ENCODE measurements at regions not wholly inside any gene's neighbourhood (a gene's known extent, or its start where the extent isn't known, plus 50 kb on each side); places are given as distances from the start of the nearest gene placed in this dataset.
A peak's percentile ranks its signal among the peaks of the same experiment; 100 is the strongest.

DNA sequence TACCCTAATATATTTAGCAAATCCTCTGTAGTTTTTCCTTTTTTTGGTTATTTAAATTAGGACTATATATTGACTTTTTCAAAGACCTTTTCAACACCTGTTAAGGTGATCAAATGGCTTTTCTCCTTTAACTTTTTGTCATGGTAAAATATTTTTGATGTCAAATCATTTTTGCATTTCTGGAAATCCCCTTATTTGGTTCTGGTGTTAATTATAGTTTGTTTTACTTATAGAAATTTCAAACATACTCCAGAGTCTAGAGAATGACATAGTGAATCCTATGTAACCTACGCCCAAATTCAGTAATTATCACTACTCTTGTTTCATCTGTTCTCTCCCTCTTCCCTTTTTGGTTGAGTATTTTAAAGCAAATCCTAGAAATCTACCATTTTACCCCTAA is 121.3 kb upstream of the TBL1XR1 start:
- DNase-seq = no peak
- no peaks in the 10 kb centered on the region for H3K9me3 ChIP-seq (replicated peaks)
- H3K36me3 ChIP-seq = no peaks in the 10 kb centered on the region
- H3K4me1 ChIP-seq = no peaks in the 10 kb centered on the region; the same call in 1 of the 2 replicates
- no peak overlapping the region for H3K4me3 ChIP-seq
- no peak overlapping the region for H3K27ac ChIP-seq
- no peaks in the 10 kb centered on the region for H3K27me3 ChIP-seq

DNA sequence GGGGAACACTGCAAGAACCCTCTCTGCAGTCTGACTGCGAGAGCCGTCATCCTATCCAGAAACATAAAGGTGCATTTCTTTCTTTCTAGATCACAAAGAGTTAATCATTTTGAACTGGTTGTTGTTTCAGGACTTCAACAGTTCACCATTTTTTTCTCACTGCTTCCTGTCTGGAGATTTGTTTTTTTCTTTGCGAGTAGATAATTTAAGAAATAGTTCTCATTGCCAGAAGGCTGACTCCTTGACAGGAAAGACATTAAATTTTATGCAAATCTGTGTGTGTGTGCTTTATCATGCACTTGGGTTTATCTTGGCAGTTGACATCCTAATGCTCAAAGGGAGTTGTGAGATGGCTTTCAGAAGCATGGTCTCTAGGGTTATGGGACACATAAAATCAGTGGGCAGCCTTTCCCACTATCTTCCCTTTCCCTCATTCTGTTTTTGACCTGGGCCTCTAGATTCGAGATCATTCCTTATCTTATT is 123.5 kb upstream of the TBL1XR1 start:
- Histone ChIP-seq H3K27me3 (no peaks in the 10 kb centered on the region), H3K4me1 (no peaks in the 10 kb centered on the region; the same call in 1 of the 2 replicates), H3K27ac (no peak overlapping the region)

DNA sequence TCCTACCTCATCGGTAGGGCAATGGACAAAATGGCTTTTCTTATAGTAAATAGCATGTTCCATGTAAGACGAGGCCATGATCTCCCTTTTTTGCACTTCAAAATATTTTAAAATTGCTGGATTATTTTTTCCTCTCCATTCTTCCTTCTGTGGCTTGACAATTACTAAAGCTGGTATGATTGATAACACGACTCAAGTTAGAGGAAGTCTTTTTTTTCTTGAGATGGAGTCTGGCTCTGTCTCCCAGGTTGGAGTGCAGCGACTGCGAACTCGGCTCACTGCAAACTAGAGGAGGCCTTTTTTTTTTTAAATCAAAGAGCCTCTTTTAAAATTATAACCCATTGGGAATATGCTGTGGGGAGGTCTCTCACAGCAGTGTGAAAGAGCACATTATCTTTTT is 124.5 kb upstream of the TBL1XR1 start:
- DNase-seq = no peak
- Histone ChIP-seq H3K4me3 (no peak overlapping the region), H3K4me1 (no peaks in the 10 kb centered on the region; the same call in 1 of the 2 replicates), H3K27ac (no peak overlapping the region), H3K9me3 (replicated peaks) (no peaks in the 10 kb centered on the region), H3K27me3 (no peaks in the 10 kb centered on the region), H3K36me3 (no peaks in the 10 kb centered on the region)

More for the DNA sequence above, 123.5 kb upstream of the TBL1XR1 start:
- Histone ChIP-seq H3K4me3 (no peak overlapping the region), H3K9me3 (replicated peaks) (no peaks in the 10 kb centered on the region), H3K36me3 (no peaks in the 10 kb centered on the region)
- DNase-seq = no peak

- Histone ChIP-seq H3K4me3 (no peak overlapping the region), H3K27ac (no peak overlapping the region), H3K9me3 (replicated peaks) (no peaks in the 10 kb centered on the region), H3K36me3 (no peaks in the 10 kb centered on the region), H3K4me1 (no peaks in the 10 kb centered on the region; the same call in 1 of the 2 replicates), H3K27me3 (no peaks in the 10 kb centered on the region)
- DNase-seq = no peak
Observed at GRCh38 chr3:177322881-177323280, 125.6 kb upstream of the TBL1XR1 start.

- H3K27ac ChIP-seq = no peak overlapping the region
- no peaks in the 10 kb centered on the region for H3K36me3 ChIP-seq
- peaks cover 22% of the 10 kb centered on the region for H3K4me1 ChIP-seq
- H3K27me3 ChIP-seq = no peaks in the 10 kb centered on the region
- DNase-seq = no peak
- no peaks in the 10 kb centered on the region for H3K9me3 ChIP-seq (replicated peaks)
- no peak overlapping the region for H3K4me3 ChIP-seq
Observed at GRCh38 chr3:177329854-177330253, 132.6 kb upstream of the TBL1XR1 start.

GRCh38 chr3:177330779-177331178 is 133.5 kb upstream of the TBL1XR1 start:
- no peak for DNase-seq
- no peaks in the 10 kb centered on the region for H3K27me3 ChIP-seq
- no peaks in the 10 kb centered on the region for H3K36me3 ChIP-seq
- H3K27ac ChIP-seq = no peak overlapping the region
- no peak overlapping the region for H3K4me3 ChIP-seq
- H3K4me1 ChIP-seq = peaks cover 31% of the 10 kb centered on the region
- no peaks in the 10 kb centered on the region for H3K9me3 ChIP-seq (replicated peaks)

DNA sequence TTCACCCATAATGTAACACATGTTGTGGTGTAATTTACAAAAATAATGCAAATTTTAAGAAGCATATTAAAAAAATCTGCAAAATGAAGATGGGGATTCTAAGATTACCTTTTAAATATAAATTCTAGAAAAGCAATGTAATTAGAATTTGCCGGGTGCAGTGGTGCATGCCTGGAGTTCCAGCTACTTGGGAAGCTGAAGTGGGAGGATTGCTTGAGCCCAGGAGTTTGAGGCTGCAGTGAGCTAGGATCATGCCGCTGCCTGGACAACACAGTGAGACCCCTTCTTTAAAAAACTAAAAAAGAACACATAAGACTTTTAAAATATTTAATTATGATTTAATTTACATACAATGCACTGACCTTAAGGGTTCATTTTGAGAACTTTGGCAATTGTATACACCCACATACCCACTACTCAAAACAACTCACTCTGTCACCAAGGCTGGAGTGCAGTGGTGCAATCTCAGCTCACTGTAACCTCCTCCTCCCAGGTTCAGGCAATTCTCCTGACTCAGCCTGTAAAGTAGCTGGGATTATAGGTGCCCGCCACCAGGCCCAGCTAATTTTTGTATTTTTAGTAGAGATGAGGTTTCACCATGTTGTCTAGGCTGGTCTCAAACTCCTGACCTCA is 134.0 kb upstream of the TBL1XR1 start:
- no peak overlapping the region for H3K4me3 ChIP-seq
- DNase-seq = no peak
- no peaks in the 10 kb centered on the region for H3K27me3 ChIP-seq

GRCh38 chr3:177332955-177333354 is 135.7 kb upstream of the TBL1XR1 start:
- Histone ChIP-seq H3K36me3 (no peaks in the 10 kb centered on the region), H3K4me1 (peaks cover 41% of the 10 kb centered on the region), H3K27me3 (no peaks in the 10 kb centered on the region), H3K9me3 (replicated peaks) (no peaks in the 10 kb centered on the region), H3K4me3 (no peak overlapping the region), H3K27ac (peak overlapping the region; percentile 70; the same call in 1 of the 2 replicates)
- no peak for DNase-seq

More for the DNA sequence above, 134.0 kb upstream of the TBL1XR1 start:
- Histone ChIP-seq H3K27ac (no peak overlapping the region), H3K36me3 (no peaks in the 10 kb centered on the region), H3K4me1 (peaks cover 36% of the 10 kb centered on the region), H3K9me3 (replicated peaks) (no peaks in the 10 kb centered on the region)

DNA sequence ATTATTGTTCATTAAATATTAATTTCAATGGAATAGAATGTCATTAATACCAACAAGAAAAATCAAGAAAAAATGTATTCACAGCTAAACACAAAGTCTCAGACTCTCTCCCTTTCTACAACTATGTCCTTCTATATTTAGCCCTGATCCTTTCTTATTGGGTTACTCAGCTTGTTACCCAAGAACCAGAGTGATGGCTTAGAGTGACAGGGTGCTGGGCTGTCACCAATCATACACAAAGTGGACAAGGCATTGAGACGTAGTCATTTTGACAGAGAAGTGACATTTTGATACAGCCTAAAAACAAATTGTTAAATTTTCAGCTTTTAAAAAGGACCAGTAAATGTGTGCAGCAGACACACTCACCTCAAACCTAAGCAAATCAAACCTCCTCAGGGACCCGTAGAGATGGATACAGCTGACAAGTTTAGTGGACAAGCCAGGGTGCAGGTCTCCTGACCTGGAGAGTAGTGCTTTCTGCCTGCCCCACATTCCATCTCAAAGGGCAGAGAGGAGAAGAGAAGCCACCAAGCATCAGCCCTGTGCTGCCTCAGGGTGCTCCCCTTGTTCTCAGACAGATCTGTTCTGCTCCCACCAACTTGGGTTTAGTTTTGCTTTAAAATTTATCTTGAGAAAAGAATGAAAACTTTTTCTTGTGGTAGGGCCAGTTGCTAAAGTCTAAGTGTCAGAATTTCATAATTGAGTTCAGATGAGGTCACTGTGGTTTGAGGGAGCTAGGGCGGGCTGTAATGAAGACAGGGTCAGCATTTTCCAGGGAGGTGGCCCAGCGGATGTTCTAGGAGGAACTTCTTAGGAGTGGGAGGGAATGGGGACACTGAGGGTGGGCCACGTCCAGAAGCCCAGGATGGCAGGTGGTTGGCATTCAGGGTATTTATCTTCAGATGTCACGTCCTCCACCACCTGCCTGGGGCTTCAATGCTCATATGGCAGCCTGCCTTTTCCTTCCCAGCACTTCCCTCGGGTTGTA is 136.5 kb upstream of the TBL1XR1 start:
- Histone ChIP-seq H3K4me1 (peaks cover 44% of the 10 kb centered on the region), H3K27ac (peak overlapping the region; percentile 70), H3K27me3 (no peaks in the 10 kb centered on the region), H3K4me3 (peak overlapping the region; percentile 15), H3K9me3 (replicated peaks) (no peaks in the 10 kb centered on the region), H3K36me3 (no peaks in the 10 kb centered on the region)
- peak; percentile 78 to 88 for DNase-seq

DNA sequence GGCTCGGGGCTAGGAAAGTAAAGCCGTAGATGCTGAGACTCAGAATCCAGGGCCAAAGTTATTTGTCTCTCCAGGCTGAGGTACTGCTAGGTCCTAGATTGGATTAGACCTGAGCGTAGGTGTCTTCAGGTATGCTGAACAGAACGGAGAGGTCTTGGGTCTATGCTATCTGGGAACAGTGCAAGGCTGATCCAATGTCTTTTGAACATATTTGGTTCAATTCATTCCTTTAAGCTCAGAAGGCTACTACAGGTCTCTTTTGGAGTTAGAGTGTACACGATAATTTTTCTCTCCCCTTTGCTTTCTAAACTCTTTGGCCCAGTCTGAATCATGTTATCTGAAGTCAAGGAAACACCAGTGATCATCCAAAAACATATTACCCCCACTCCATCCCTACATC is 137.5 kb upstream of the TBL1XR1 start:
- H3K27ac ChIP-seq = peak overlapping the region; percentile 70
- H3K4me1 ChIP-seq = peaks cover 48% of the 10 kb centered on the region
- no peaks in the 10 kb centered on the region for H3K9me3 ChIP-seq (replicated peaks)
- no peaks in the 10 kb centered on the region for H3K27me3 ChIP-seq
- H3K36me3 ChIP-seq = no peaks in the 10 kb centered on the region
- H3K4me3 ChIP-seq = no peak overlapping the region
- DNase-seq = no peak

GRCh38 chr3:177335728-177336127 is 138.4 kb upstream of the TBL1XR1 start:
- H3K4me3 ChIP-seq = no peak overlapping the region
- peak in 1 of 2 experiments; percentile 48 for DNase-seq
- no peaks in the 10 kb centered on the region for H3K27me3 ChIP-seq
- no peaks in the 10 kb centered on the region for H3K36me3 ChIP-seq
- H3K9me3 ChIP-seq (replicated peaks) = no peaks in the 10 kb centered on the region
- H3K4me1 ChIP-seq = peaks cover 56% of the 10 kb centered on the region
- H3K27ac ChIP-seq = no peak overlapping the region

GRCh38 chr3:177336873-177337450 is 139.7 kb upstream of the TBL1XR1 start:
- Histone ChIP-seq H3K27me3 (no peaks in the 10 kb centered on the region), H3K27ac (no peak overlapping the region), H3K9me3 (replicated peaks) (no peaks in the 10 kb centered on the region), H3K36me3 (no peaks in the 10 kb centered on the region), H3K4me3 (no peak overlapping the region), H3K4me1 (peaks cover 67% of the 10 kb centered on the region)
- no peak for DNase-seq

- Histone ChIP-seq H3K9me3 (replicated peaks) (no peaks in the 10 kb centered on the region), H3K27ac (no peak overlapping the region), H3K4me1 (peaks cover 64% of the 10 kb centered on the region), H3K4me3 (no peak overlapping the region), H3K27me3 (no peaks in the 10 kb centered on the region), H3K36me3 (no peaks in the 10 kb centered on the region)
- no peak for DNase-seq
Observed at GRCh38 chr3:177337541-177338331, 140.5 kb upstream of the TBL1XR1 start.

DNA sequence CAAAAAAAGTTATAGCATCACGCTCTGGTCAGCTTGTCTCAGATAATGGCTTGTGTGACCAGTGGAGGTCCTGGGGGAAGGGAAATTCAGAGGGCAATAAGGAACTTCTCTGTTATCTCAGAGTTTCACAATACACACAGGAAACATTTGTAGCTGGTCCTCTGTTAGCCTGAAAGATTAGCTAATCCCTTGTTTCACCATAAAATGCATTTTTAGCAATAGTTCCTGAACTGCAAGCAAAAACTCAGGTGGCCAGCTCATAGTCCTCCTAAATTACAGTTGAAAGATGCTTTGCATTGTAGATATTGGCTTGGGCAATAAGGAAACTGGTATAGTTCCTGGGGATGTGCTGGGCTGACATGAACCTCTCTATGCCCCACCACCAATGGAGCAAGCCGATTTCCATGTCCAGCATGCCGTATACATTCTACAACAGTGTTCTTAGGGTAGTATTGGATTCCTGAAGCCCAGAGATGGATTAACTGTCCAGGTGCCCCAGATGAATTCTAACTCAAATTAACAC is 141.5 kb upstream of the TBL1XR1 start:
- no peaks in the 10 kb centered on the region for H3K36me3 ChIP-seq
- peaks cover 53% of the 10 kb centered on the region for H3K4me1 ChIP-seq
- H3K27me3 ChIP-seq = no peaks in the 10 kb centered on the region
- no peak overlapping the region for H3K4me3 ChIP-seq
- no peak overlapping the region for H3K27ac ChIP-seq
- H3K9me3 ChIP-seq (replicated peaks) = no peaks in the 10 kb centered on the region
- DNase-seq = no peak
